GM23248 (cell line): ENCODE measurements at regions not wholly inside any gene's neighbourhood (a gene's known extent, or its start where the extent isn't known, plus 50 kb on each side); places are given as distances from the start of the nearest gene placed in this dataset.

ENCODE experiments used
- DNase-seq: peaks from one replicate; pipeline ENCODE4 v3.0.0-alpha.2; 2015
- H2AFZ ChIP-seq: fragments of 200-600 bp; sonication (generic); 2 replicates; pipeline ENCODE4 v1.6.1; 2016; ENCODE audit warnings: antibody characterized with exemption
- H3F3A ChIP-seq: fragments of 200-600 bp; sonication (generic); 2 replicates; pipeline ENCODE4 v1.6.1; 2016; ENCODE audit warnings: mild to moderate bottlenecking, antibody characterized with exemption, mixed run types; ENCODE audit not compliant: insufficient read depth
- H3K27ac ChIP-seq: fragments of 200-600 bp; sonication (generic); 2 replicates; pipeline ENCODE4 v1.5.1; 2016; ENCODE audit warnings: mild to moderate bottlenecking
- H3K27me3 ChIP-seq: fragments of 200-600 bp; sonication (generic); replicated peaks from 2 replicates; pipeline ENCODE4 v1.6.1; 2016; ENCODE audit warnings: mild to moderate bottlenecking; ENCODE audit not compliant: insufficient read depth
- H3K36me3 ChIP-seq: fragments of 200-600 bp; sonication (generic); 2 replicates; pipeline ENCODE4 v1.6.1; 2016; ENCODE audit warnings: low read depth, mild to moderate bottlenecking
- H3K4me1 ChIP-seq: fragments of 200-600 bp; sonication (generic); 2 replicates; pipeline ENCODE4 v1.6.1; 2016; ENCODE audit warnings: mild to moderate bottlenecking; ENCODE audit not compliant: insufficient read depth
- H3K4me2 ChIP-seq: fragments of 200-600 bp; sonication (generic); one replicate; pipeline ENCODE4 v1.6.1; 2016; ENCODE audit warnings: mild to moderate bottlenecking; ENCODE audit not compliant: unreplicated experiment
- H3K4me3 ChIP-seq: fragments of 200-600 bp; sonication (generic); 2 replicates; pipeline ENCODE4 v1.5.1; 2016; ENCODE audit warnings: mild to moderate bottlenecking
- H3K79me2 ChIP-seq: fragments of 200-600 bp; sonication (generic); 2 replicates; pipeline ENCODE4 v1.6.1; 2016; ENCODE audit warnings: mild to moderate bottlenecking; ENCODE audit not compliant: insufficient read depth
- H3K9ac ChIP-seq: fragments of 200-600 bp; sonication (generic); 2 replicates; pipeline ENCODE4 v1.6.1; 2016; ENCODE audit warnings: mild to moderate bottlenecking
- H3K9me2 ChIP-seq: fragments of 200-600 bp; sonication (generic); 2 replicates; pipeline ENCODE4 v1.6.1; 2016; ENCODE audit warnings: mixed run types, mild to moderate bottlenecking, moderate library complexity; ENCODE audit not compliant: insufficient read depth
- H3K9me3 ChIP-seq: fragments of 200-600 bp; sonication (generic); one replicate; pipeline ENCODE4 v1.6.1; 2017; ENCODE audit warnings: low read depth
- H4K20me1 ChIP-seq: fragments of 200-600 bp; sonication (generic); 2 replicates; pipeline ENCODE4 v1.6.0; 2016; ENCODE audit not compliant: insufficient read depth
- EZH2 ChIP-seq: fragments of 200-600 bp; sonication (generic); IDR thresholded peaks from 2 replicates; pipeline ENCODE4 v1.6.1; 2018; ENCODE audit warnings: antibody characterized with exemption, mild to moderate bottlenecking; ENCODE audit not compliant: insufficient read depth, poor library complexity, severe bottlenecking
- EZH2phosphoT487 ChIP-seq: fragments of 200-600 bp; sonication (generic); IDR thresholded peaks from 2 replicates; pipeline ENCODE4 v1.6.1; 2018; ENCODE audit warnings: antibody characterized with exemption, moderate library complexity, mild to moderate bottlenecking, low read depth; ENCODE audit not compliant: insufficient read depth
- WGBS, 2 experiments: methylation state at CpG; one replicate each; pipeline ENCODE4 v1.1.6; 2015 to 2017; ENCODE audit warnings: low lambda C conversion rate in 2 of 2, low coverage in 1 of 2; ENCODE audit errors: missing lambda C conversion rate in 2 of 2; 5-methylcytosine and 5-hydroxymethylcytosine counted together
- in situ Hi-C: fragments of 300-500 bp; cut with MboI; formaldehyde crosslinking; loops from 2 replicates; pipeline ENCODE4 v1.15.0; 2020

GRCh38 chr15:81492969-81493645 is 119.1 kb upstream of the TMC3 start:
- TF ChIP-seq EZH2phosphoT487 (no peak), EZH2 (no peak)
- Histone ChIP-seq H3K9ac (no peak overlapping the region), H3K36me3 (no peaks in the 10 kb centered on the region), H2AFZ (no peak overlapping the region), H3K27me3 (no peaks in the 10 kb centered on the region; the same call in 1 of the 2 replicates), H3F3A (peaks cover 15% of the 10 kb centered on the region), H3K79me2 (no peaks in the 10 kb centered on the region), H3K4me2 (peak overlapping the region; percentile 21), H3K9me2 (no peaks in the 10 kb centered on the region), H3K4me3 (no peak overlapping the region), H3K4me1 (peaks cover 16% of the 10 kb centered on the region), H3K27ac (no peak overlapping the region), H3K9me3 (no peaks in the 10 kb centered on the region), H4K20me1 (no peaks in the 10 kb centered on the region)
- DNase-seq: no peak
- WGBS, 2 experiments: 84 to 92% methylated on average over 6 of the region's 6 CpGs
- in situ Hi-C loops: loop anchor here (25.0 kb wide), 1 partner anchor 694 kb away; no protein-coding TSS in a partner anchor

GRCh38 chr15:81492331-81492968 is 118.4 kb upstream of the TMC3 start:
- peaks cover 15% of the 10 kb centered on the region for H3F3A ChIP-seq

GRCh38 chr15:81491414-81492096 is 117.5 kb upstream of the TMC3 start:
- H3K9ac ChIP-seq: no peak overlapping the region
- H3F3A ChIP-seq: peaks cover 15% of the 10 kb centered on the region
- H3K4me2 ChIP-seq: peak overlapping the region; percentile 21
- WGBS, 2 experiments: 32 to 33% methylated on average over 6 of the region's 6 CpGs
- no peaks in the 10 kb centered on the region; the same call in 1 of the 2 replicates for H3K27me3 ChIP-seq
- peaks cover 16% of the 10 kb centered on the region for H3K4me1 ChIP-seq
- TF ChIP-seq EZH2 (no peak), EZH2phosphoT487 (no peak)
- H3K79me2 ChIP-seq: no peaks in the 10 kb centered on the region
- no peaks in the 10 kb centered on the region for H3K9me3 ChIP-seq
- no peaks in the 10 kb centered on the region for H3K9me2 ChIP-seq
- H3K36me3 ChIP-seq: no peaks in the 10 kb centered on the region
- in situ Hi-C loops: loop anchor here (25.0 kb wide), 1 partner anchor 696 kb away; no protein-coding TSS in a partner anchor
- no peak overlapping the region for H3K4me3 ChIP-seq
- no peak overlapping the region for H3K27ac ChIP-seq
- DNase-seq: peak; percentile 72
- no peaks in the 10 kb centered on the region for H4K20me1 ChIP-seq
- no peak overlapping the region for H2AFZ ChIP-seq

More at GRCh38 chr15:81492331-81492968, 118.4 kb upstream of the TMC3 start:
- Histone ChIP-seq H2AFZ (no peak overlapping the region), H3K27me3 (no peaks in the 10 kb centered on the region; the same call in 1 of the 2 replicates), H3K9me2 (no peaks in the 10 kb centered on the region), H3K9ac (no peak overlapping the region), H3K4me2 (peak overlapping the region; percentile 21), H3K4me1 (peaks cover 16% of the 10 kb centered on the region), H3K27ac (no peak overlapping the region), H3K36me3 (no peaks in the 10 kb centered on the region), H3K79me2 (no peaks in the 10 kb centered on the region), H3K9me3 (no peaks in the 10 kb centered on the region), H4K20me1 (no peaks in the 10 kb centered on the region), H3K4me3 (no peak overlapping the region)
- in situ Hi-C loops: loop anchor here (25.0 kb wide), 1 partner anchor 695 kb away; no protein-coding TSS in a partner anchor
- TF ChIP-seq EZH2phosphoT487 (no peak), EZH2 (no peak)
- 3% methylated on average over 3 of the region's 3 CpGs for WGBS, 2 experiments
- peak; percentile 77 for DNase-seq

DNA sequence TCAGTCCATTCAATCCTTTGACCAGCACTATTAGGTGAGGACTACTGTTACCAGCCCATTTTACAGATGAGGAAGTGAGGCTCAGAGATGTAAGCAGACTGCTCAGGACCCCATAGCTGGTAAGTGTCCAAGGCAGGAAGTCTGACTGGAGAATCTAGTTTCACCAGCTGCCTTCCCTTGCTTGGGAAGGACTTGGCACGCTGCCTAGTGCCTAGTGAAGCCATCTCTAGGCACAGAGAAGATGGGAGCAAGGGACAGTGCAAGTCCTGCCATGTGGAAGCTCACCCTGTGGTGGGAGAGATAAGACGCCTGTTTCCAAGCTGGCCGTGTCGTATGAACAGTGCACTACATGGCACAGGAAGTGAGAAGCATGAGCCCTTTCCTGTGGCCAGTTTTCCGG is 111.8 kb upstream of the TMC3 start:
- Histone ChIP-seq H3K27me3 (peaks cover 4% of the 10 kb centered on the region; the same call in 1 of the 2 replicates), H3K9ac (no peak overlapping the region), H3K79me2 (no peaks in the 10 kb centered on the region), H3K4me1 (no peaks in the 10 kb centered on the region), H3K4me2 (no peak overlapping the region), H2AFZ (no peak overlapping the region), H3K9me3 (no peaks in the 10 kb centered on the region), H4K20me1 (no peaks in the 10 kb centered on the region), H3K4me3 (no peak overlapping the region), H3F3A (no peaks in the 10 kb centered on the region), H3K9me2 (no peaks in the 10 kb centered on the region), H3K27ac (no peak overlapping the region), H3K36me3 (no peaks in the 10 kb centered on the region)
- in situ Hi-C loops: loop anchor here (25.0 kb wide), 1 partner anchor 701 kb away; no protein-coding TSS in a partner anchor
- WGBS, 2 experiments: 82 to 83% methylated on average over 5 of the region's 5 CpGs
- no peak for DNase-seq
- TF ChIP-seq EZH2phosphoT487: no peak
- TF ChIP-seq EZH2: no peak
